ENCODE measurements at regions not wholly inside any gene's neighbourhood (a gene's known extent, or its start where the extent isn't known, plus 50 kb on each side); places are given as distances from the start of the nearest gene placed in this dataset.
A peak's percentile ranks its signal among the peaks of the same experiment; 100 is the strongest.

DNA sequence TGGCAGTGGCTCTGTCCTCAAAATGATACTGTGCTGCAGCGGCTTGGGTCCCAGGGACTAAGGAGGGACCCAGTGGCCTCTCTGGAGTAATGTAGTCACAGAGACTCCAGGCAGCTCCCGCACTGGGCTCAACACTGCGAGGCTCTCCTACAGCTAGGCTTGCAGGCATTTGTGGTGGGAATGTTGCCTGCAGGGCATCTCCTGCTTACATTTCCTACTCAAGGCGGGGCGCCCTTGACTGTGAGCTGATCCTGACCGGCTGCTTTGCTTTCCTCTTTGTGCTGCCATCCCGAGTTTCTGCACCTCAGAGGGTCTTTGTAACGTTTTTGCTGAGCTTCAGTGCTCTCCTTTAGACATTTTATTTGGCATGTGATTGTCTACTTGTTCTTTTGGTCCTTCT, 177.4 kb upstream of the FN1 start:
- BruUV-seq (replicated peaks): no TSS peak
- ChIA-PET CTCF (interaction anchor here (1.0 kb wide), 1 partner anchor 48 kb away, joined by 4 read pairs; no protein-coding TSS in a partner anchor), SMC1A (ENCODE audit: uncharacterized antibody, unreplicated experiment) (interaction anchor here (0.7 to 3.8 kb wide), 9 partner anchors 11 to 199 kb away, joined by 3 to 14 read pairs (median 3); no protein-coding TSS in a partner anchor), RAD21 (ENCODE audit: unreplicated experiment) (interaction anchor here (0.8 kb wide), 1 partner anchor 40 kb away, joined by 4 read pairs; no protein-coding TSS in a partner anchor), POLR2A (interaction anchor here (0.6 to 1.3 kb wide), 4 partner anchors 10 to 199 kb away, joined by 3 to 4 read pairs (median 4); no protein-coding TSS in a partner anchor)
- no peaks in the 10 kb centered on the region; the same call in 2 of the 3 replicates for H3K9me3 ChIP-seq (replicated peaks; ENCODE audit: control insufficient read depth, insufficient read depth, low read length)
- ATAC-seq (peak; percentile 12; the same call in 2 of the 3 replicates), FAIRE-seq (no peak), DNase-seq (ENCODE audit: low read depth, low spot score) (no peak)
- no peaks in the 10 kb centered on the region for H3K27me3 ChIP-seq (replicated peaks in 1 of 2; ENCODE audit: control insufficient read depth in 2 of 2, insufficient read depth in 2 of 2, low read length in 1 of 2)
- intact Hi-C loops (cut with micrococcal nuclease; ENCODE audit: unreplicated experiment): loop anchor here (5.0 kb wide), 1 partner anchor 199 kb away; no protein-coding TSS in a partner anchor
- no peak overlapping the region for H3K4me3 ChIP-seq
- in situ Hi-C loops (cut with MboI): no loop called here
- no peaks in the 10 kb centered on the region for H3K36me3 ChIP-seq (ENCODE audit: control insufficient read depth in 2 of 2, insufficient read depth in 2 of 2, low read length in 1 of 2)
- no peak overlapping the region for H3K9ac ChIP-seq (ENCODE audit: control insufficient read depth, insufficient read depth, low read length)
- H3K4me1 ChIP-seq (ENCODE audit: control insufficient read depth, insufficient read depth, low read length): peaks cover 9% of the 10 kb centered on the region; the same call in 1 of the 2 replicates
- no peak overlapping the region for H2AFZ ChIP-seq (ENCODE audit: control insufficient read depth, low read depth, low read length)
- H3K27ac ChIP-seq (ENCODE audit: control insufficient read depth, insufficient read depth): no peak overlapping the region
- H3K79me2 ChIP-seq (ENCODE audit: control insufficient read depth, insufficient read depth, low read length): no peaks in the 10 kb centered on the region
- no peaks in the 10 kb centered on the region for H4K20me1 ChIP-seq (ENCODE audit: control insufficient read depth, insufficient read depth)
- 58% methylated on average over 8 of the region's 8 CpGs for WGBS (ENCODE audit: insufficient coverage, insufficient replicate concordance, low lambda C conversion rate, missing lambda C conversion rate)
- no peak overlapping the region for H3K4me2 ChIP-seq (ENCODE audit: control insufficient read depth, insufficient read depth)
- TF ChIP-seq FOXK2 (IDR thresholded peaks at IDR 0.05) (no peak), NFYA (IDR thresholded peaks at IDR 0.05; ENCODE audit: borderline replicate concordance, low read depth, low read length) (no peak), SRF (IDR thresholded peaks at IDR 0.05; ENCODE audit: low read depth in 2 of 2, low read length in 2 of 2) (no peak), CBFB (IDR thresholded peaks at IDR 0.05; ENCODE audit: low read depth) (no peak), KLF5 (IDR thresholded peaks at IDR 0.05; ENCODE audit: partially characterized antibody) (no peak), RFX5 (IDR thresholded peaks at IDR 0.05; ENCODE audit: low read depth, low read length) (no peak), MXI1 (IDR thresholded peaks at IDR 0.05; ENCODE audit: low read depth, low read length) (no peak), ZBED1 (IDR thresholded peaks at IDR 0.05; ENCODE audit: borderline replicate concordance) (no peak), SMC3 (IDR thresholded peaks at IDR 0.05; ENCODE audit: borderline replicate concordance, low read length) (no peak), JUNB (IDR thresholded peaks at IDR 0.05) (no peak)
- TF ChIP-seq, protein P1, sequence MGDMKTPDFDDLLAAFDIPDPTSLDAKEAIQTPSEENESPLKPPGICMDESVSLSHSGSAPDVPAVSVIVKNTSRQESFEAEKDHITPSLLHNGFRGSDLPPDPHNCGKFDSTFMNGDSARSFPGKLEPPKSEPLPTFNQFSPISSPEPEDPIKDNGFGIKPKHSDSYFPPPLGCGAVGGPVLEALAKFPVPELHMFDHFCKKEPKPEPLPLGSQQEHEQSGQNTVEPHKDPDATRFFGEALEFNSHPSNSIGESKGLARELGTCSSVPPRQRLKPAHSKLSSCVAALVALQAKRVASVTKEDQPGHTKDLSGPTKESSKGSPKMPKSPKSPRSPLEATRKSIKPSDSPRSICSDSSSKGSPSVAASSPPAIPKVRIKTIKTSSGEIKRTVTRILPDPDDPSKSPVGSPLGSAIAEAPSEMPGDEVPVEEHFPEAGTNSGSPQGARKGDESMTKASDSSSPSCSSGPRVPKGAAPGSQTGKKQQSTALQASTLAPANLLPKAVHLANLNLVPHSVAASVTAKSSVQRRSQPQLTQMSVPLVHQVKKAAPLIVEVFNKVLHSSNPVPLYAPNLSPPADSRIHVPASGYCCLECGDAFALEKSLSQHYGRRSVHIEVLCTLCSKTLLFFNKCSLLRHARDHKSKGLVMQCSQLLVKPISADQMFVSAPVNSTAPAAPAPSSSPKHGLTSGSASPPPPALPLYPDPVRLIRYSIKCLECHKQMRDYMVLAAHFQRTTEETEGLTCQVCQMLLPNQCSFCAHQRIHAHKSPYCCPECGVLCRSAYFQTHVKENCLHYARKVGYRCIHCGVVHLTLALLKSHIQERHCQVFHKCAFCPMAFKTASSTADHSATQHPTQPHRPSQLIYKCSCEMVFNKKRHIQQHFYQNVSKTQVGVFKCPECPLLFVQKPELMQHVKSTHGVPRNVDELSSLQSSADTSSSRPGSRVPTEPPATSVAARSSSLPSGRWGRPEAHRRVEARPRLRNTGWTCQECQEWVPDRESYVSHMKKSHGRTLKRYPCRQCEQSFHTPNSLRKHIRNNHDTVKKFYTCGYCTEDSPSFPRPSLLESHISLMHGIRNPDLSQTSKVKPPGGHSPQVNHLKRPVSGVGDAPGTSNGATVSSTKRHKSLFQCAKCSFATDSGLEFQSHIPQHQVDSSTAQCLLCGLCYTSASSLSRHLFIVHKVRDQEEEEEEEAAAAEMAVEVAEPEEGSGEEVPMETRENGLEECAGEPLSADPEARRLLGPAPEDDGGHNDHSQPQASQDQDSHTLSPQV (IDR thresholded peaks at IDR 0.05): no peak
- TF ChIP-seq, protein P2, sequence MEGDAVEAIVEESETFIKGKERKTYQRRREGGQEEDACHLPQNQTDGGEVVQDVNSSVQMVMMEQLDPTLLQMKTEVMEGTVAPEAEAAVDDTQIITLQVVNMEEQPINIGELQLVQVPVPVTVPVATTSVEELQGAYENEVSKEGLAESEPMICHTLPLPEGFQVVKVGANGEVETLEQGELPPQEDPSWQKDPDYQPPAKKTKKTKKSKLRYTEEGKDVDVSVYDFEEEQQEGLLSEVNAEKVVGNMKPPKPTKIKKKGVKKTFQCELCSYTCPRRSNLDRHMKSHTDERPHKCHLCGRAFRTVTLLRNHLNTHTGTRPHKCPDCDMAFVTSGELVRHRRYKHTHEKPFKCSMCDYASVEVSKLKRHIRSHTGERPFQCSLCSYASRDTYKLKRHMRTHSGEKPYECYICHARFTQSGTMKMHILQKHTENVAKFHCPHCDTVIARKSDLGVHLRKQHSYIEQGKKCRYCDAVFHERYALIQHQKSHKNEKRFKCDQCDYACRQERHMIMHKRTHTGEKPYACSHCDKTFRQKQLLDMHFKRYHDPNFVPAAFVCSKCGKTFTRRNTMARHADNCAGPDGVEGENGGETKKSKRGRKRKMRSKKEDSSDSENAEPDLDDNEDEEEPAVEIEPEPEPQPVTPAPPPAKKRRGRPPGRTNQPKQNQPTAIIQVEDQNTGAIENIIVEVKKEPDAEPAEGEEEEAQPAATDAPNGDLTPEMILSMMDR (IDR thresholded peaks at IDR 0.05 in 2 of 3, conservative IDR thresholded peaks at IDR 0.05 in 1 of 3; ENCODE audit: control insufficient read depth in 2 of 3, extremely low read depth in 1 of 3, insufficient read depth in 1 of 3, low read depth in 3 of 3, low read length in 3 of 3): no peak
- TF ChIP-seq, protein P3, sequence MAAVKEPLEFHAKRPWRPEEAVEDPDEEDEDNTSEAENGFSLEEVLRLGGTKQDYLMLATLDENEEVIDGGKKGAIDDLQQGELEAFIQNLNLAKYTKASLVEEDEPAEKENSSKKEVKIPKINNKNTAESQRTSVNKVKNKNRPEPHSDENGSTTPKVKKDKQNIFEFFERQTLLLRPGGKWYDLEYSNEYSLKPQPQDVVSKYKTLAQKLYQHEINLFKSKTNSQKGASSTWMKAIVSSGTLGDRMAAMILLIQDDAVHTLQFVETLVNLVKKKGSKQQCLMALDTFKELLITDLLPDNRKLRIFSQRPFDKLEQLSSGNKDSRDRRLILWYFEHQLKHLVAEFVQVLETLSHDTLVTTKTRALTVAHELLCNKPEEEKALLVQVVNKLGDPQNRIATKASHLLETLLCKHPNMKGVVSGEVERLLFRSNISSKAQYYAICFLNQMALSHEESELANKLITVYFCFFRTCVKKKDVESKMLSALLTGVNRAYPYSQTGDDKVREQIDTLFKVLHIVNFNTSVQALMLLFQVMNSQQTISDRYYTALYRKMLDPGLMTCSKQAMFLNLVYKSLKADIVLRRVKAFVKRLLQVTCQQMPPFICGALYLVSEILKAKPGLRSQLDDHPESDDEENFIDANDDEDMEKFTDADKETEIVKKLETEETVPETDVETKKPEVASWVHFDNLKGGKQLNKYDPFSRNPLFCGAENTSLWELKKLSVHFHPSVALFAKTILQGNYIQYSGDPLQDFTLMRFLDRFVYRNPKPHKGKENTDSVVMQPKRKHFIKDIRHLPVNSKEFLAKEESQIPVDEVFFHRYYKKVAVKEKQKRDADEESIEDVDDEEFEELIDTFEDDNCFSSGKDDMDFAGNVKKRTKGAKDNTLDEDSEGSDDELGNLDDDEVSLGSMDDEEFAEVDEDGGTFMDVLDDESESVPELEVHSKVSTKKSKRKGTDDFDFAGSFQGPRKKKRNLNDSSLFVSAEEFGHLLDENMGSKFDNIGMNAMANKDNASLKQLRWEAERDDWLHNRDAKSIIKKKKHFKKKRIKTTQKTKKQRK (IDR thresholded peaks at IDR 0.05; ENCODE audit: low read depth, low read length): no peak
